HG03139 (cell line): ENCODE measurements at regions not wholly inside any gene's neighbourhood (a gene's known extent, or its start where the extent isn't known, plus 50 kb on each side); places are given as distances from the start of the nearest gene placed in this dataset.
"Not testable (repeated sequence)": the region's sequence is repeated elsewhere in the genome, so short reads cannot be mapped to it uniquely, and the experiment has no call there.

Source experiments
- ATAC-seq: cut with Tn5 transposase; IDR thresholded peaks from one replicate; pipeline ENCODE4 v1.9.1; 2021; ENCODE audit not compliant: unreplicated experiment

DNA sequence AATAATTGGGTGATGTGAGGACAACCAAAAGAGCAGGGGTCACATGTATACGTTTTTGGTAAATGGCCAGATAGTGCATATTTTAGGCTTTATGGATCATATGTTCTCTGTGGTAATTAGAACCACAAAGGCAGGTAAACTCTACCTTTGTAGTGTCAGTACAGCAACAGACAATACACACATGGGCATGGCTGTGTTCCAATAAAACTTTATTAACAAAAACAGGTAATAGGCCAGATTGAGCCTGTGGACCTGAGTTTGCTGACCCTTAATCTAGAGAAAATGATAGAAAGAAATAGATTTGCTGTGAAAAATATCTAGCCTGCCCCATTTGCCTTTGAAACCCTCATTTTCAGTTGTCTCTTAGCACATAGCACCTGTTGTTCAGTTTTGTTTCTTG lies 177.2 kb upstream of the CXCR4 start:
- no peak for ATAC-seq

DNA sequence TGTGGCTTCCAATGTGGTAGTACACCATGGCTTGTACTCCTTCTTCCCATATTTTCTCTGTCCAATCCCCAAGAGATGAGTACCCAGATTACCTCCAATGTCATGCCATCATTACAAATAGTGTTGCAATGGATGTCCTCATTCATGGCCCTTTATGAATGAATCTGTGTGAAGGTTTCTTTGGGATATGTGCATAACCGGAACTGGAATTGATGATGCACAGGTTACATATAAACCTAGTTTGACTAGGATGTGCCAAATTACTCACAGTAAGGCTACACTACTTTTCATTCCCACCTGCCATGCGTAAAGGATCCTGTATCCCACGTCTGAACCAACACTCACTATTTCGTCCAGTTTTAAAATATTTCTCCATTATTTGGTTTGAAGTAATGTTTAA lies 173.9 kb upstream of the CXCR4 start:
- ATAC-seq = no peak

DNA sequence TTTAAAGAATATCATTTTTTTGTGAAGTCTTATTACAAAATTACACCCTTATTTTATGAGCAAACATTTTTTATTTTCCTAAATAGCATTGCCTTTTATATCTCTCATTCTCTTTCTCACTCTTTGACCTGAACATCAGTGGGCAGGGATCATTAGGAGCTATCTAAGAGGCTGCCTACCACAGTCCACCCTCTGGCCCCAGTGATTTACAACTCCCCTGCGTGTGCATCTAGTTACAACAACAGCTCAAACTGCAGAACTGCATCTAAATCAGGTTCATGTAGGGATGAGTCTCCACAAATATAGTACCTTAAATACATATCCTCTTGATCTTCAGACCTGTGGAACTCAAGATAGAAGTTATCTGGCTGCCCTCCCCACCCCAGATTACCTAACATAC lies 172.4 kb upstream of the CXCR4 start:
- ATAC-seq = no peak

DNA sequence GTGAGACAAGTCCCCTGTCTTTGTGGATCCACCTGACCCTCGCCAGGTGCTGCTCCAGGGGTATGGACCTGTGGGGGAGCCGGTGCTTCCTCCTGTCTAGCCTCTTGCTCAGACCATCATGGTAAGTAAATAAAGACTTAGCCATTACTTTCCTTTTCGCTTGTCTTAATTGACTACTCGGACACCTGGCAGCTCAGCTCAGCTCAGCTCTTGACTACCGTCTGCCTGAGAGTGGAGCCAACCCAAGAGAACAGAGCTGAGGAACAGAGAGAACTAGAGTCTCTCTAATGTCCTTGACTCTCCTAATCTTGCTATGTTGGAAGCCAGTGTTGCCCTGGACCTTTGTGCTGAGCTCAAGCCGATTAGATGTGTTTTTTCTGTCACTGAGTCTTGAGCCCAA lies 170.3 kb upstream of the CXCR4 start:
- ATAC-seq = no peak

DNA sequence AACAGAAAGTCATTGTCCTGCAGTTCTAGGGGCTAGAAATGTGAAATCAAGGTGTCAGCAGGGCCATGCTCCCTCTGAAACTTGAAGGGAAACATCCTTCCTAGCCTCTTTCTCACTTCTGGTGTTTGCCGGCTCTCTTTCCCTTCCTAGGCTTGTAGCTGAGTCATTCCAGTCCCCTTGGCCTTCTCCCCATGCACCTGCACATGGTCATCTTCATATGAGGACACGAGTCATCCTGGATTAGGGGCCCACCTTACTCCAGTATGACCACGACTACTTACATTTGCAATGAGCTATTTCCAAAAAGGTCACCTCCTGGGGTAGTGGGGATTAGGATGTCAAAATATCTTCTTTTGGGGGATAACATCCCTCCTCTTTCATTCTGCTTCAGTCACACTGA lies 168.5 kb upstream of the CXCR4 start:
- no peak for ATAC-seq

DNA sequence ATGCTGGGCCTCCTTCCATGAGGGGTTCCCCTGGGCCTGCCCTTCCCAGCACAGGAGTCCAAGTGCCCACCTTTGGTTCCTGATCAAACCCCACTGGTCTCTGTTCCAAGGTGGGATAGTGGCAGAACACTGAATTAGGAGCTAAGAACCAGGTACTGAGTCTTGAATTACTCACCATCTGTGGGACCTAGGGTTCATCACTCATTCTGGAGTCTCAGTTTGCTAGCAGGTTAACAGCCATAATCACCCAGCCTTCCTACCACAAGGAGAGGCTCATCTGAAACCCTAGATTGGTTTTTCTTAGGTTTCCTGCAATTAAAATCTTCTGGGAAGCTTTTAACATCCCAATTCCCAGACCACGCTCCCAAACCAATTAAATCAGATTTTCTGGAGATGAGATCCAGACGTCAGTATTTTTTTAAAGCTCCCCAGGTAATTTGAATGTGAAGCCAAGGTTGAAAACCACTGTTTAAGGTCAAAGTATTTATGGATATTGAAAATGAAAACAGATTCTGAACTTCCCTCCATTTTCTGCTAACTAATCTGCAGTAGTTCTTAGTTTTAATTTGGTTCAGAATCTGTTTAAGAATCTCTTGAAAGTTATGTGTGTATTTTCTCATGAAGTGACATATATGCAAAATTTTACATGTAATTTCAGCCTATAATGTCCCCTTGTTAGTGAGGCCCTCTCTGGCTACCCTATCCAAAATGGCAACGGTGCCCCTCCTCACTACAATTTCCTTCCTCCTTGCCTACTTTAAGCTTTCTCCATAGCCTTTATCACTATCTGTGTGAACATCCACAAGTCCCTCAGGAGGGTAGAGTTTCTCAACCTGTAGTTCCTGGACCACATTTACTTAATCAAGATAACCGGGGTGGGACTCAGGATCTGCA lies 166.5 kb upstream of the CXCR4 start:
- no peak for ATAC-seq

DNA sequence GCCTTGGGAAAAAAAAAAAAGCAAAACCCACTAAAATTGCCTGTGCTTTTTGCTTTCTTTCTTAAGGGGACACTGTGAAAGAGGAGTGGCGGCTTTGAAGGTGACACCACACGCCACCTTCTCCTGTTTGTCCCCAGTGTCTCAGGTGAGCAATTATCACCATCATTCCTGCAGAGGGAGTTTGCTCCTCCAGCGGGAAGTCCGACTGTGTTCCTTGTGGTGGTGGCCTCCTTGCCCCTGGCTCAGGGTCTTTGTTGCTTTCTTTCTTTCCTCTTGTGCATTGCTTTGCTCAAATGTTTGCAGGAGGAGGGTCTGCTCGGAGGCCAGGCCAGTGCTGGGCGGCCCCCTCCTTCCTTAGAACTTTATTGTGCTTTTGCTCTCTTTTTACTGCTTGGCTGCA lies 164.3 kb upstream of the CXCR4 start:
- no peak for ATAC-seq

DNA sequence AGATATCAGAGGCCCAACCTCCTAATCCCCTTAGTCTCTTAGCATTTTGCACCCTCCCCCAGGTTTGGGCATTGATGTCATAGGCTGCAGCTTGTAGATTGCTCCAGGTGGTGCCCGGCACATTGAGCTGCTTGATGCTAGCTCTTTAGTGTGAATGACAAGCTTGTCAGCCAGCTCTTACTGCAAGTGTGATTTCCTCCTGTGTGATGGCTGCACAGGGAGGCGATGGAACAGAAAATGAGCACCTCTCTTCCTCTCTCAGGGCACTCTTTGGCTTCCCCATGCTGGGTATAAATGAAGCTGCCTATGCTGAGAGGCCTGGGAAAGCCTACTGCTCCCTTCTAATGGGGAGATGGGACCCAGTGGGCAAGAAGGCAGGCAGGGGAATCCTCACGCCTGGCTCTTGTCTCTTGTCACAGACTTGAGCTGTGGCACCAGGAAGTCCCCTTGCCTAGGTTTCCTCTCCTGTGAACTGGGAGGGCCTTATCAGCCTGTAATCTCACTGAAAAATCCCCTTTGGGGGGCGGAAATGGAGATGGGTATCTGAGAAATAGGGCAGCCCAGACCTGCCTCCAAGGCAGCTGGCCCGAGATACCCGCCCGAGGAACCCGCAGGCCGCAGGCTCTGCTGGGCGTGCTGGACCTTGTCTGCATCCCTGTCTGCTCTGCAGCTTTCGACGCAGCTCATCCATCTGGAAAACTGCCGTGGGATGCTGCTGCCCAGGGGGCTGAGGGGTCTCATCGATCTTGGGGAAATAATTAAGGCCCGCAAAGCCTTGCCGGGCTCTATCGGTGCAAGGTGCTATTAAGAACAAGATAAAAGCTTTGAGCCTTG lies 163.5 kb upstream of the CXCR4 start:
- no peak for ATAC-seq

DNA sequence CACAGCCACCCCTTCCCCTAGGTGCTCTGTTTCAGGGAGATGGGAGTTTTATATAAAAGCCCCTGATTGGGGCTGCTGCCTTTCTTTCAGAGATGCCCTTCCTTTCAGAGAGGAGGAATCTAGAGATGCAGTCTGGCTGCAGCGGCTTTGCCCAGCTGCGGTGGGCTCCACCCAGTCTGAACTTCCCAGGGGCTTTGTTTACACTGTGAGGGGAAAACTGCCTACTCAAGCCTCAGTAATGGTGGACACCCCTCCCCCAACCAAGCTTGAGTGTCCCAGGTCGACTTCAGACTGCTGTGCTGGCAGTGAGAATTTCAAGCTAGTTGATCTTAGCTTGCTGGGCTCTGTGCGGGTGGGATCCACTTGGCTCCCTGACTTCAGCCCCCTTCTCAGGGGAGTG lies 148.4 kb upstream of the CXCR4 start:
- ATAC-seq = not testable (repeated sequence)

DNA sequence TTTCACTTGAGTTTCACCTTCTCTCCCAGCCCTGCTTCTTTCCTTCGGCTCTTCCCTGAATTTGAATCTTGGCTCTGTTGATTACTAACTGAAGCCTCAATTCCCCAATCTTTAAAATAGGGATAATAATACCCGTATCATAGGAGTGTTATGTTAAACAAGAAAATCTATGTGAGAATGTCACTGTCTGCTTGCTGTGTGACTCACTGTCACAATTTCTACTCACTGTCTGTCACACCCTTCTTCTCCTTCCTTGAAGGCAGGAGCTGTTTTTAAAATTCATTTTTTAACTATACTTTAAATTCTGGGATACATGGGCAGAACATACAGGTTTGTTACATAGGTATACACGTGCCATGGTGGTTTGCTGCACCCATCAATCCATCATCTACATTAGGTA lies 141.6 kb upstream of the CXCR4 start:
- ATAC-seq = no peak

DNA sequence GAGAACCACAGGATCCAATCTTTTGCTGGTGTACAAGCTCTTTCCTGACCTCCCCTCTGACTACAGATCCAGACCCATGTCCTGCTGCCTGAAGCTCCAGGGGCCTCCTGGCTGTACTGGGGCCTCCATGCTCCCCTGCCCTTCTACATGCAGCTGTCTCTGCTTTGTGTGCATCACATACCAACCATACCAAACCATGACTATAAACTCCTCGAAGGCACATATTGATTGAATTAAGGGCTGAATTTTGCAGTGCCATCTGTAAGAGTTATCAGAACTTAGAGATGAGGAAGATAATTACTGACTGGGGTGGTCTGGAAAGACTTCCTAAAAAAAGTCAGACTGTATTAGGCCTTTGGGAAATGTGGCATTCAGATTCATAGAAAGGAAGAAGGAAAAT lies 139.9 kb upstream of the CXCR4 start:
- no peak for ATAC-seq

DNA sequence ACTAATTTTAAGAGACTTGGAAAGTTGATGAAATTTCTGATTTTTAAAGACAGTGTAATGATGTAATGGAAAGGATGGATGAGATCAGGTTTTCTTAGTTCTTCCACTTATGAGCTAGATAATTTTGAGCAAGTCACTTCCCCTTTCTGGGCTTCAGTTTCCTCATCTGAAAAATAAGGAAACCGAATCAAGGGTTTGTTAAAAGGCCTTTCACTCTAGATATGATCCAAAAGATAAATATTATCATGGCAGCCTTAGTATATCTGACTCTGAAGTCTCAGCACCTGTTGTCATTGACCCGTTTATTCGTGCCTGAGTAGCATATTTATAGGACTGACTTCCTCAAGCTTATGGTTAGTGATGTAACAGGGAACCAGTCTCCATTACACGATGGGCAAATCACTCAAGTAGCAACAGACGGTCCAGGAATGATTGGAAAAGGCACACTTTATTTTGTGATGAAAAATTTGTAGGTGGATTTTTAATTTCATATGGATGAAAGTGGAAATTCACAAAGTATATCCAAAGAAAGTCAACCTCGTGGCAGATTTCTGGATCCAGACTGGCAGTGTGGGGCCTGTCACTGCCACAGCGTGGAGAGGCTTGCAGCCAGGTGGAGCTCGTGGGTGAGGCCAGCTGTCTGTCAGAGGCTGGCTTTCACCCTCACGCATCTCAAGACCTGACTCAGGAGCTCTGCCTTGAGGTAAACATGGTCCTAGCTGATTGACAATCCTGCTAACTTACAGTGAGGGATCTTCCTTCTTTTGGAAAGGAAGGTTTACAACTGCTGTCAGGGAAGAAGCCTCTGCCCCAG lies 137.9 kb upstream of the CXCR4 start:
- peak; percentile 29 for ATAC-seq

DNA sequence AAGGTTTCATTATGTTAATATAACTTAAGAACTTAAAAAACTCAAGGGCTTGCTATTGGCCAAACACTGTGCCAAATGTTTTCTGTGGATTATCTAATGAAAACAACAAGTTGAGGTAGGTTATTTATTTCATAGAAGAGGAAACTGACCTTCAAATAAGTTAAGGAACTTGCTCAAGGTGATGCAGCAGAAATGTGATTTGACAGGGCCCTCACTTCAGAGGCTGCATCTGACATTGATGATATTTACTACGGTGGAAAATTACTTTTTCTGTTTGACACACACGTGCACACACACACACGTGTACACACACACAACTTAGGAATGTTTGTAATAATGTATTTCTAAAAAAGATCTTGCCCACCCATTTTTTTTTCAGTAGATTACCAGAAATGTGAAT lies 137.2 kb upstream of the CXCR4 start:
- ATAC-seq = no peak

DNA sequence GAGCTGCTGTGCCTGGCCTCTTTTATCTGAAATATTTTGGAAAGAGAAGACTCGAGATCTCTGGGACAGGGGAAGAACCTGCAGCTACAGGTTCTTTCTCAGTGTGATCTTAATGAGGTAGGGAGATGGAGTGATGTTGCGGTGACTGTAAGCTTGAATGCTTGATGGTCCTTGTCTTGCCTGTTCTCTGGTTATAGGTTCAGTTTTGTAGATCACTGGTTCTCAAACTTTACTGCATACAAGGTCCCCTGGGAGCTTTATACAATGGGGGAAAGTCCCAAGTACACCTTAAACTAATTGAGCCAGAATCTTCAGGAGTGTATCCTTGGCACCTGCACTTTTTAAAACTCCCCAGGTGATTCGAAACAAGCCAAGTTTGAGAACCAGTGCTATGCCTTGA lies 136.7 kb upstream of the CXCR4 start:
- ATAC-seq = no peak

DNA sequence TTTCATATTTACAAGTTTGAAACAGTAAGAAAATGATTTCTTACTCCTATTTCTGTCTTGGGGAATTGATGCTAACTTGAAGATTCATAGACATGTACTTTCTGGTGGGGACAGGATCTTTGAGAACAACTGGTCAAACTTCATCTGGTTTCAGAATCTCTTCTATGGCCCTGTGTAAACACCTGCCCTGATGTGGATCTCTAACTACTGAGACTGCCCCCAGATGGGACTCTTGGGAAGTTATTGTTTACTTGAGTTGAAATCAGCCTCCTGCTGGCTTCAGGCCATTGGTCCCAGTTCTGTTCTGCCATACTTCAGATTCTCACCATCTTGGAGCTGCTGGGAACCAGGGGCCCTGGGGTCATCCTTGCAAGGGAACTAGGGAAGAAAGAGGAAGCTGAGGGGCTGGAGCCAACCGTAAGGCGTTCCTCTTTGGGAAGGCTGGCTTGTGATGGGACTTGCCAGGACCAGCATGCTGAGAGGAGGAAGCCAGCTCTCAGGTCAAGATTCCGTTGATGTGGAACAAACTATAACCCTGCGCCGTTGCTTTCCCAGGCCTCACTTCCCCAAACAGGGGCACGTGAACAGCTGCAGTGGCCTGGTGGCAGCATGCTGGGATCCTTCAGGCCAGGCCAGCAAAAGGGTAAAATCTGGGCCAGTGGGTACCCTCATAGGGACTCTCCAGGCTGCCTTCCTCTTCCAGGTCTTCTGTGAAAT lies 135.5 kb upstream of the CXCR4 start:
- no peak for ATAC-seq

DNA sequence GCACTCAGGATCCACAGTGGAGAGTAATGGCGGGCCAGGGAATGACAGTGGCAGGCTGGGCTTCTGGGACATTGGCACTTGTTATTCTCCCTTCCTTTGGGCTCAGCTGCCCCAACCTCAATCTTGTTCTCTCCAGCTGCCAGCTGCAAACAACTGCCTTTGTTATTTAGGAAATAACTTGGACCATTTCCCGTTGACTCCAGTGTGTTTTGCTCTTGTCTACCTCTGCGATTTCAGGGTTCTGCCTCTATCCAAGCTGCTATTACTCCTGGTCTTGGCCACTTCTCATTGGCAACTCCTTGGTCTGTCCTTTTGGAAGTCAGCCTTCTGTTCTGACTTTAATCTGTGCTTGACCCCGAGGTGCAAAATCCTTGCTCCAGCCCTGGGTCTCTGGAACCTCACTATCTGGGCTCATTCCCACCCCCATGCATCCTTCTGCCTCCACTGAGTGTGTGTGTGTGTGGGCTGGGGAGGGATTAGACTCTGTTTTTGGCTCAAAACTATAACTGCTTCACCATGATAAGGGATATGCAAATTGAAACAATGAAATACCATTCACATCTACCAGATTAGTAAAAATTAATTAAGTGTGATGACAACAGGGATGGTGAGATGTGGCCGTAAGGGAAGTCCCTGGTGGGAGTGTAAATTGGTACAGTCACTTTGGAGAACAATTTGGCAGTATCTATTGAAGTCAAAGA lies 134.1 kb upstream of the CXCR4 start:
- no peak for ATAC-seq

DNA sequence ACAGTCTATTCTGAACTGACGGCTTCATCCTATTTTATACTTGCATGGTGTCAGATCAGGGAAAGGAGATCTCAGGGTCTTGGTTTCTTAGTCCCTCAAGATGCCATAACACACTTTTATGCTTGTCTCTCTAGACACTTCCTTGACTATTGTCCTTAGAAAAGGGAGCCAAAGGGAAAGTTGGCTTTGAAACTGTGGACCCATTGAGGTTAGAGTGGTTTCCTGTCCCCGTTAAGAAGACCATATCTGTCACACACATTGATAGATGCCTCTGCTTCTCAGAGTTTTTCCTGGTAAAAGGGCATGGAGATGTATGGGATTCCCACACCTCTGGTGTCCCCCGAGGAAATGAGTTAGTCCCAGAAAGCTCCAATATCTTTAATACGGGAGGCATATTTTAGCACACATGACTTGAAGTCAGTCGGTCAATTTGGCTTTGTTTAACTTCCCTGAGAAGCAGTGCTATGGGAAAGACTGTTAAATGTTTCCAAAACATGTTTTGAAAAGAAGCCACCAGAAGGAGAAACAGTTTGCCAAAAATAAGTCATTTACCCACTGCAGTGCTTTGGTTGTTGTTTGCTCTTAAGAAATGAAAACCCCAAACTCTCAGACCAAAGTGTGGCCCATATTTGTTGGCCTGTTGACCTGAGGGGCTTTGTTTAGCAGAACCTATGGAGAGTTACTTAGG lies 133.4 kb upstream of the CXCR4 start:
- no peak for ATAC-seq

DNA sequence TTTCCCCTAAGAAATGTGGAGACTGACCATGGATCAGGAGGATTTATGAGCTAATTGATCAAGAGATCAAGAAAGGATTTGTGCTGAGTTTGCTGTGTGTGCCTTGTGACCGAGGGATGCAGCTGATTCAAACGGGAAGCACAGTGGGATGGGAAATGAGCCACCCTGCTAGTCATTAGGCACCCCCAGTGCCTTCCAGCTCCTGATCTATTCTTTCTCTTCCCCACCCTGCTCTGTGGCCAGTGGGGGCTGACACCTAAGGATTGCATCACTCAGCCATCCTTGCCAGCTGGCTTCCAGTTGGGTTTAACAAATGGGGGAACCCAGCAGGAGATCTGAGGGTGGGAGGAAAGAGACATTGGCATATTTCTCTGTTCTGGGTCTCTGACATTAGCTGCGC lies 132.2 kb upstream of the CXCR4 start:
- no peak for ATAC-seq

DNA sequence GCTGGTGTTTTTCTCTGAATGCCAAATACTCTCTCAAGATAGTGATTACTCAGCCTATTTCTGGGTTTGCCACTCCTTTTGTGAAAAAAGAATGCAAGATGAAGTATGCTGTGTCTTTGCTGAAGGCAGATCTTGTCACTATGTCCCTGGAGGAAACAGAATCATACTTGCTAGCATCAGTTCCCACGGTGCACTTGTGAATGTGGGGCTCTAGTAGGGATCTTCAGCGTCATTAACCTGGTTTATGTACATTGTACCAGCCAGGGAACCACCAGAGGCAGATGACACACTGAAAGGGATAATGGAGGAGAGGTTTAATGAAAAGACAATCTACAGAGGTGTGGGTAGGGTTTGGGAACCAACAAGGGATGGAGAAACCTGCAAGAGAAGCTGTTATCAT lies 131.0 kb upstream of the CXCR4 start:
- ATAC-seq = no peak

DNA sequence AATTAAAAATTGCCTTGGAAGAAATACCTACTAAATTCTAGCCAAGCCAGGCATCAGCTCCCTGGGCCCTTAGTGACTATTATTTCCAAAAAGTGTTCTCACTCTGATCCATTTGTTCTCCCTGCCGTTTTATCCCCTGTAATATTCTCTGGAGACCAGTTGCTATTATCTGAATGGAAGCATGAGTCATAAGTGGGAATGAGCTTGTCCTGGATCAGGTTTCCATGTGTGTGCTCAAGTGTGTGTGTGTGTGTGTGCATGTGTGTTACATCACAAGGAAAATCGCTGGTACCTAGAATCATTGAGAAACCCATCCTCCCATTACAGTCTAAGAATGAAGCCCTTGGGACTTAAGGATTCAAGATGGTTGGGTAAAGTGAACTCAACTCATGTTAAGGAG lies 130.3 kb upstream of the CXCR4 start:
- no peak for ATAC-seq
